Esophagus squamous epithelium (tissue), 5 donors: ENCODE measurements at regions not wholly inside any gene's neighbourhood (a gene's known extent, or its start where the extent isn't known, plus 50 kb on each side); places are given as distances from the start of the nearest gene placed in this dataset.

ENCODE experiments used
- DNase-seq: peaks from one replicate; lab custom pipeline; 2025; lab: John Stamatoyannopoulos, UW
- H3K27ac ChIP-seq, 4 donors: fragments of 200-600 bp; sonication (generic); one replicate each; pipeline ENCODE4 v1.5.1; 2016 to 2019; ENCODE audit warnings: mild to moderate bottlenecking in 1 of 4
- H3K27me3 ChIP-seq, 4 donors: fragments of 200-600 bp; sonication (generic); 1 replicate in 3 of 4; 2 replicates in 1 of 4; pipeline versions ENCODE4 v1.5.1 to v1.6.0; 2017 to 2021; ENCODE audit warnings: antibody characterized with exemption in 1 of 4
- H3K36me3 ChIP-seq, 3 donors: fragments of 200-600 bp; sonication (generic); one replicate each; pipeline ENCODE4 v1.5.1; 2016 to 2019
- H3K4me1 ChIP-seq, 3 donors: fragments of 200-600 bp; sonication (generic); one replicate each; pipeline ENCODE4 v1.5.1; 2017 to 2019
- H3K4me3 ChIP-seq, 4 donors: fragments of 200-600 bp; sonication (generic); 1 replicate in 3 of 4; 2 replicates in 1 of 4; pipeline ENCODE4 v1.5.1; 2016 to 2019; ENCODE audit warnings: mild to moderate bottlenecking in 2 of 4, moderate library complexity in 1 of 4
- H3K9me3 ChIP-seq, 3 donors: fragments of 200-600 bp; sonication (generic); one replicate each; pipeline ENCODE4 v1.5.1; 2016 to 2019
- POLR2A ChIP-seq, 4 donors: fragments of 450-650 bp; IDR thresholded peaks; one replicate each; pipeline ENCODE4 v1.6.1; 2017; ENCODE audit warnings: antibody characterized with exemption in 4 of 4, mild to moderate bottlenecking in 4 of 4, moderate library complexity in 3 of 4
- WGBS, 2 donors: methylation state at CpG; one replicate each; pipeline ENCODE4 v1.1.5; 2018; 5-methylcytosine and 5-hydroxymethylcytosine counted together
- intact Hi-C: fragments of 100-400 bp; cut with DNase I; formaldehyde crosslinking; loops from one replicate; pipeline ENCODE4 v1.15.0; 2022
- TF ChIP-seq, protein P1 (sequence below), 6 experiments: fragments of 450-650 bp in 4 of 6; fragments of 200-600 bp in 2 of 6; sonication (generic) in 2 of 6; IDR thresholded peaks; one replicate each; pipeline ENCODE4 v1.5.1; 2016 to 2019; ENCODE audit warnings: antibody characterized with exemption in 6 of 6, mild to moderate bottlenecking in 4 of 6, moderate library complexity in 4 of 6
- donor health status: DM: yes; HTN: yes; CAD: no.

GRCh38 chr5:74135033-74135432, 505.5 kb downstream of the ENC1 start:
- Histone ChIP-seq H3K36me3 (no peaks in the 10 kb centered on the region), H3K4me3 (no peak overlapping the region), H3K27ac (no peak overlapping the region), H3K27me3 (no peaks in the 10 kb centered on the region), H3K4me1 (no peaks in the 10 kb centered on the region), H3K9me3 (no peaks in the 10 kb centered on the region)
- 100% methylated on average over 1 of the region's 1 CpG for WGBS, 2 donors
- intact Hi-C loops = no loop called here
- DNase-seq = no peak
- TF ChIP-seq POLR2A (IDR thresholded peaks at IDR 0.05) = no peak
- TF ChIP-seq, protein P1, sequence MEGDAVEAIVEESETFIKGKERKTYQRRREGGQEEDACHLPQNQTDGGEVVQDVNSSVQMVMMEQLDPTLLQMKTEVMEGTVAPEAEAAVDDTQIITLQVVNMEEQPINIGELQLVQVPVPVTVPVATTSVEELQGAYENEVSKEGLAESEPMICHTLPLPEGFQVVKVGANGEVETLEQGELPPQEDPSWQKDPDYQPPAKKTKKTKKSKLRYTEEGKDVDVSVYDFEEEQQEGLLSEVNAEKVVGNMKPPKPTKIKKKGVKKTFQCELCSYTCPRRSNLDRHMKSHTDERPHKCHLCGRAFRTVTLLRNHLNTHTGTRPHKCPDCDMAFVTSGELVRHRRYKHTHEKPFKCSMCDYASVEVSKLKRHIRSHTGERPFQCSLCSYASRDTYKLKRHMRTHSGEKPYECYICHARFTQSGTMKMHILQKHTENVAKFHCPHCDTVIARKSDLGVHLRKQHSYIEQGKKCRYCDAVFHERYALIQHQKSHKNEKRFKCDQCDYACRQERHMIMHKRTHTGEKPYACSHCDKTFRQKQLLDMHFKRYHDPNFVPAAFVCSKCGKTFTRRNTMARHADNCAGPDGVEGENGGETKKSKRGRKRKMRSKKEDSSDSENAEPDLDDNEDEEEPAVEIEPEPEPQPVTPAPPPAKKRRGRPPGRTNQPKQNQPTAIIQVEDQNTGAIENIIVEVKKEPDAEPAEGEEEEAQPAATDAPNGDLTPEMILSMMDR (IDR thresholded peaks at IDR 0.05) = no peak

GRCh38 chr5:74132485-74132884, 506.5 kb downstream of the ARHGEF28 start:
- peaks cover 0 to 7% (median 0%) of the 10 kb centered on the region in 3 donors for H3K4me1 ChIP-seq
- no peak for DNase-seq
- TF ChIP-seq, protein P1 (IDR thresholded peaks at IDR 0.05) = no peak
- no peak for TF ChIP-seq POLR2A (IDR thresholded peaks at IDR 0.05)
- no peaks in the 10 kb centered on the region for H3K27me3 ChIP-seq
- intact Hi-C loops = no loop called here
- H3K9me3 ChIP-seq = no peaks in the 10 kb centered on the region
- WGBS, 2 donors = 88 to 93% methylated on average over 2 to 4 of the region's 4 CpGs
- H3K36me3 ChIP-seq = no peaks in the 10 kb centered on the region
- H3K27ac ChIP-seq = no peak overlapping the region
- no peak overlapping the region for H3K4me3 ChIP-seq

DNA sequence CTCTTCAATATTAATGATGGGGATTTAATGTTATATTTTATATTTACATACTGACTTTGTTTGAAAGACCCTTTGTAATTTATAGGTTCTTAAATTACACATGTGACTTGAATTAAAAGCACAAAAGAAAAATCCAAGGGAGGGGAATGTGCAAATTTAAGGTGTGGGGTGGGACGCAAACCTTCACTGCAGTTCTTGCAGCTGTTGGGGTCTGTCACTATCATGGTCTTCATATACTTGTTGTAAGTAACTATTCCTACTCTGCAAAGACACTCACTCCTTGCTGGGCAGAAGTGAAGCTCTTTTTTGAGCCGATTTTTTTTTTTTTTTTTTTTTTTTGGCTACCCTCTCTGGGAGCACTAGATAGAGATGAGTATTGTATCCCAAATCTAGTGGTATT, 505.3 kb downstream of the ARHGEF28 start:
- intact Hi-C loops = no loop called here

GRCh38 chr5:74130155-74130897, 504.3 kb downstream of the ARHGEF28 start:
- no peaks in the 10 kb centered on the region for H3K36me3 ChIP-seq
- no peak for DNase-seq
- WGBS, 2 donors = 69 to 71% methylated on average over 15 of the region's 15 CpGs
- no peak overlapping the region for H3K4me3 ChIP-seq
- H3K9me3 ChIP-seq = no peaks in the 10 kb centered on the region
- H3K27ac ChIP-seq = no peak overlapping the region
- intact Hi-C loops = no loop called here
- peaks cover 0 to 7% (median 0%) of the 10 kb centered on the region in 3 donors for H3K4me1 ChIP-seq
- H3K27me3 ChIP-seq = no peaks in the 10 kb centered on the region
- TF ChIP-seq, protein P1 (IDR thresholded peaks at IDR 0.05) = no peak
- no peak for TF ChIP-seq POLR2A (IDR thresholded peaks at IDR 0.05)

More for the DNA sequence above, 505.3 kb downstream of the ARHGEF28 start:
- H3K27me3 ChIP-seq = no peaks in the 10 kb centered on the region
- TF ChIP-seq POLR2A (IDR thresholded peaks at IDR 0.05) = no peak
- TF ChIP-seq, protein P1 (IDR thresholded peaks at IDR 0.05) = no peak
- H3K4me3 ChIP-seq = no peak overlapping the region
- no peak overlapping the region for H3K27ac ChIP-seq
- peaks cover 0 to 7% (median 0%) of the 10 kb centered on the region in 3 donors for H3K4me1 ChIP-seq
- H3K36me3 ChIP-seq = no peaks in the 10 kb centered on the region
- DNase-seq = no peak
- WGBS, 2 donors = 58 to 64% methylated on average over 2 of the region's 2 CpGs
- no peaks in the 10 kb centered on the region for H3K9me3 ChIP-seq
